Tibial artery (tissue), 4 donors: ENCODE measurements at regions not wholly inside any gene's neighbourhood (a gene's known extent, or its start where the extent isn't known, plus 50 kb on each side); places are given as distances from the start of the nearest gene placed in this dataset.
A peak's percentile ranks its signal among the peaks of the same experiment; 100 is the strongest.
"Not testable (repeated sequence)": the region's sequence is repeated elsewhere in the genome, so short reads cannot be mapped to it uniquely, and the experiment has no call there.

Experiments used
- DNase-seq, 2 donors: peaks; one replicate each; pipeline ENCODE4 v3.0.0-alpha.2; 2019
- H3K27ac ChIP-seq, 2 donors: fragments of 200-600 bp; sonication (generic) in 1 of 2; 1 replicate in 1 of 2; 2 replicates in 1 of 2; pipeline ENCODE4 v1.5.1; 2018 to 2019; ENCODE audit warnings: mild to moderate bottlenecking in 1 of 2
- H3K27me3 ChIP-seq, 2 donors: fragments of 200-600 bp; sonication (generic) in 1 of 2; one replicate each; pipeline versions ENCODE4 v1.5.1 to v1.6.0; 2016 to 2019
- H3K36me3 ChIP-seq, 3 donors: fragments of 200-600 bp; sonication (generic) in 2 of 3; one replicate each; pipeline ENCODE4 v1.5.1; 2016 to 2019; ENCODE audit warnings: mild to moderate bottlenecking in 2 of 3
- H3K4me1 ChIP-seq, 4 donors: fragments of 200-600 bp; sonication (generic) in 2 of 4; 1 replicate in 3 of 4; 2 replicates in 1 of 4; pipeline ENCODE4 v1.5.1; 2016 to 2019
- H3K4me3 ChIP-seq, 2 donors: fragments of 200-600 bp; sonication (generic) in 1 of 2; 1 replicate in 1 of 2; 2 replicates in 1 of 2; pipeline ENCODE4 v1.5.1; 2018 to 2019; ENCODE audit warnings: mild to moderate bottlenecking in 2 of 2
- H3K9me3 ChIP-seq, 3 donors: fragments of 200-600 bp; sonication (generic) in 1 of 3; one replicate each; pipeline ENCODE4 v1.5.1; 2016 to 2019
- CTCF ChIP-seq, 2 experiments: fragments of 200-600 bp in 1 of 2; fragments of 450-650 bp in 1 of 2; IDR thresholded peaks; one replicate each; pipeline ENCODE4 v1.5.1; 2017 to 2019; ENCODE audit warnings: antibody characterized with exemption in 2 of 2, mild to moderate bottlenecking in 1 of 2, moderate library complexity in 1 of 2
- intact Hi-C: fragments of 100-400 bp; cut with DNase I; formaldehyde crosslinking; loops from one replicate; pipeline ENCODE4 v1.15.0; 2023; ENCODE audit warnings: low total_unique reads

GRCh38 chr14:39592116-39592789, 160.0 kb upstream of the FBXO33 start:
- DNase-seq = no peak
- intact Hi-C loops = no loop called here

GRCh38 chr14:39589882-39590281, 157.6 kb upstream of the FBXO33 start:
- H3K4me1 ChIP-seq = peaks cover 0 to 27% (median 12%) of the 10 kb centered on the region in 4 donors
- H3K27me3 ChIP-seq, H3K36me3 ChIP-seq, H3K4me3 ChIP-seq, intact Hi-C loops, DNase-seq, H3K9me3 ChIP-seq, H3K27ac ChIP-seq: not testable (repeated sequence)

More at GRCh38 chr14:39592116-39592789, 160.0 kb upstream of the FBXO33 start:
- Histone ChIP-seq H3K27ac (peak overlapping the region in 1 of 2 donors; percentile 14), H3K9me3 (no peaks in the 10 kb centered on the region), H3K4me1 (peaks cover 0 to 27% (median 12%) of the 10 kb centered on the region in 4 donors), H3K36me3 (no peaks in the 10 kb centered on the region), H3K4me3 (no peak overlapping the region), H3K27me3 (no peaks in the 10 kb centered on the region)
- no peak for TF ChIP-seq CTCF (IDR thresholded peaks at IDR 0.05)

- H3K4me3 ChIP-seq = no peak overlapping the region
- H3K27me3 ChIP-seq = no peaks in the 10 kb centered on the region
- H3K27ac ChIP-seq = no peak overlapping the region
- H3K4me1 ChIP-seq = no peaks in the 10 kb centered on the region
- H3K36me3 ChIP-seq = no peaks in the 10 kb centered on the region
- no peak for DNase-seq
- intact Hi-C loops = no loop called here
- H3K9me3 ChIP-seq = no peaks in the 10 kb centered on the region
- TF ChIP-seq CTCF (IDR thresholded peaks at IDR 0.05) = no peak
These were observed 149.9 kb upstream of the FBXO33 start for GRCh38 chr14:39582028-39582654.

GRCh38 chr14:39581474-39581873, 149.2 kb upstream of the FBXO33 start:
- no peaks in the 10 kb centered on the region for H3K36me3 ChIP-seq
- no peak for DNase-seq
- H3K9me3 ChIP-seq = no peaks in the 10 kb centered on the region
- H3K27ac ChIP-seq = no peak overlapping the region
- intact Hi-C loops = no loop called here
- H3K27me3 ChIP-seq = no peaks in the 10 kb centered on the region
- no peak overlapping the region for H3K4me3 ChIP-seq
- peak in 1 of 2 experiments; percentile 18 for TF ChIP-seq CTCF (IDR thresholded peaks at IDR 0.05)
- H3K4me1 ChIP-seq = no peaks in the 10 kb centered on the region

GRCh38 chr14:39580696-39581095, 148.5 kb upstream of the FBXO33 start:
- H3K4me1 ChIP-seq = no peaks in the 10 kb centered on the region
- DNase-seq = no peak
- H3K4me3 ChIP-seq = no peak overlapping the region
- no peak overlapping the region for H3K27ac ChIP-seq
- intact Hi-C loops = no loop called here
- no peaks in the 10 kb centered on the region for H3K27me3 ChIP-seq
- TF ChIP-seq CTCF (IDR thresholded peaks at IDR 0.05) = no peak
- no peaks in the 10 kb centered on the region for H3K9me3 ChIP-seq
- H3K36me3 ChIP-seq = peaks cover 0 to 2% (median 0%) of the 10 kb centered on the region in 3 donors

GRCh38 chr14:39576736-39577135, 144.5 kb upstream of the FBXO33 start:
- Histone ChIP-seq H3K9me3 (peaks cover 0 to 8% (median 4%) of the 10 kb centered on the region in 3 donors), H3K27me3 (no peaks in the 10 kb centered on the region), H3K27ac (no peak overlapping the region), H3K4me3 (no peak overlapping the region), H3K4me1 (no peaks in the 10 kb centered on the region), H3K36me3 (peaks cover 0 to 6% (median 0%) of the 10 kb centered on the region in 3 donors)
- no peak for TF ChIP-seq CTCF (IDR thresholded peaks at IDR 0.05)
- no peak for DNase-seq
- intact Hi-C loops = no loop called here
